CD4-positive, alpha-beta T cell (primary cell): ENCODE measurements at regions not wholly inside any gene's neighbourhood (a gene's known extent, or its start where the extent isn't known, plus 50 kb on each side); places are given as distances from the start of the nearest gene placed in this dataset.
"Not testable (repeated sequence)": the region's sequence is repeated elsewhere in the genome, so short reads cannot be mapped to it uniquely, and the experiment has no call there.

Experiments used
- ATAC-seq: fragments of 200-7000 bp; cut with Tn5 transposase; one replicate; pipeline ENCODE4 v1.10.0; 2022; ENCODE audit warnings: mild to moderate bottlenecking; ENCODE audit not compliant: poor library complexity
- CTCF ChIA-PET: fragments of 350-600 bp; sonication (Branson Sonifier 250); formaldehyde crosslinking; loops from one replicate; lab custom pipeline; 2021; ENCODE audit warnings: antibody characterized with exemption, inconsistent platforms; lab: Charles Lee
- POLR2A ChIA-PET: fragments of 350-600 bp; sonication (Branson Sonifier 250); formaldehyde crosslinking; loops from one replicate; lab custom pipeline; 2021; ENCODE audit warnings: antibody characterized with exemption, inconsistent platforms; lab: Charles Lee
- DNase-seq, 14 experiments: peaks; one replicate each; pipeline ENCODE4 v3.0.0-alpha.2; 2013 to 2020; ENCODE audit warnings: mixed read lengths in 2 of 14
- H3K27ac ChIP-seq, 2 donors: one replicate each; pipeline versions ENCODE4 v1.5.1 to v1.7.0; 2013; ENCODE audit warnings: low read length in 2 of 2, low read depth in 1 of 2, mild to moderate bottlenecking in 1 of 2
- H3K27me3 ChIP-seq, 2 experiments: 1 replicate in 1 of 2; 2 replicates in 1 of 2; pipeline versions ENCODE4 v1.6.1 to v1.7.0; 2013; ENCODE audit warnings: low read length in 2 of 2, control low read depth in 1 of 2, mild to moderate bottlenecking in 1 of 2, moderate library complexity in 1 of 2; ENCODE audit not compliant: insufficient read depth in 2 of 2, control insufficient read depth in 1 of 2
- H3K36me3 ChIP-seq: one replicate; pipeline ENCODE4 v1.6.1; 2013; ENCODE audit warnings: low read length, control low read depth; ENCODE audit not compliant: insufficient read depth
- H3K4me1 ChIP-seq: one replicate; pipeline ENCODE4 v1.6.1; 2013; ENCODE audit warnings: low read length, control low read depth; ENCODE audit not compliant: insufficient read depth
- H3K4me3 ChIP-seq: one replicate; pipeline ENCODE4 v1.5.1; 2013; ENCODE audit warnings: mild to moderate bottlenecking, low read length, moderate library complexity
- H3K9me3 ChIP-seq, 2 experiments: 1 replicate in 1 of 2; 2 replicates in 1 of 2; pipeline versions ENCODE4 v1.6.1 to v1.7.0; 2013; ENCODE audit warnings: low read length in 2 of 2, mild to moderate bottlenecking in 2 of 2, control low read depth in 1 of 2, moderate library complexity in 1 of 2; ENCODE audit not compliant: control insufficient read depth in 1 of 2, insufficient read depth in 1 of 2
- H3K27ac Mint-ChIP-seq: one replicate; pipeline ENCODE4 v1.8.0; 2020; ENCODE audit warnings: mixed read lengths
- H3K27me3 Mint-ChIP-seq: one replicate; pipeline ENCODE4 v1.8.0; 2021; ENCODE audit warnings: mixed read lengths
- H3K36me3 Mint-ChIP-seq: one replicate; pipeline ENCODE4 v1.8.0; 2021; ENCODE audit warnings: low read depth, mixed read lengths
- H3K4me1 Mint-ChIP-seq: one replicate; pipeline ENCODE4 v1.8.0; 2021; ENCODE audit warnings: low read depth, mixed read lengths
- H3K4me3 Mint-ChIP-seq: one replicate; pipeline ENCODE4 v1.8.0; 2020; ENCODE audit warnings: mild to moderate bottlenecking, mixed read lengths
- H3K9me3 Mint-ChIP-seq: one replicate; pipeline ENCODE4 v1.8.0; 2020; ENCODE audit warnings: mixed read lengths
- intact Hi-C, 2 experiments: fragments of 100-400 bp; cut with DNase I in 1 of 2; cut with micrococcal nuclease in 1 of 2; formaldehyde crosslinking; loops; one replicate each; pipeline versions ENCODE4 v1.15.1 to v1.9.0; 2023 to 2025; cut with DNase I, micrococcal nuclease
- TF ChIP-seq, protein P1 (sequence below): fragments of 200-600 bp; IDR thresholded peaks from one replicate; pipeline ENCODE4 v1.8.0; 2022; ENCODE audit warnings: antibody characterized with exemption, mild to moderate bottlenecking

DNA sequence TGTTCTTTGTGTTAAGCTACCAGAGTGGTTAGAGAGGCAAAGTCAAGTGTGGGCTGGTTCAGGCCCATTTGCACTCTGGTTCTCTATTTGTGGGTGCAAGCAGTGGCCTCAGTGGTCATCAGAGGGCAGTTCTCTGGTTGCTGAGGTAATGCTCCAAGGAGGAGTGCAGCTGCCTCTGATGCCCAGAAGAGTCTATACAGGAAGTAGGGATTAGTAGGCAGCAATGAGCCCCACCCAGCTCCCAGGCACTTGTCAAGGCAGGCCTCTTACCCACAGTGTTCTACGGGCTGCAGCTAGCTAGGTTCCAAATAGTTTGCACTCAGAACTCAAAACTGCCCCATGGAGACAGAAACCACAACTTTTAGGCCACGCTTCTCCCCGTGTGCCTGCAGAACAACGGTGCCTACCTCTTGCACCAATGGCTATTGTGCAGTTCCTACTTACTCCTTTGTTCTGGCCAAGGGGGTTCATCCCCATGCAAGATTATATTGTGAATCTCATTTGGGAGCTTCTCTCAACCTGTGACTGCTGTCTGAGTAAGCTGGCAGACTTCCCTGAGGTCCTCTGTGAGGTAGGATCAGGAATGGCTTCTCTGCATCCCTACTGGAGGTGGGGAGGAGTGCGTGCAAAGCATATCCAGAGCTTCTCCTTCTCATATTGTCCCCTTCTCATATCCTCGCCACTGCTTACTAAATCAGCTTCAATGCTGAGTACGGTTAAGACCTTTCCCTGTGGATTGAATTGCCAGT lies 410.3 kb upstream of the LMO3 start:
- POLR2A ChIA-PET, result no interaction called here
- no peak for ATAC-seq
- peaks cover 6 to 9% of the 10 kb centered on the region in 2 experiments for H3K9me3 ChIP-seq

DNA sequence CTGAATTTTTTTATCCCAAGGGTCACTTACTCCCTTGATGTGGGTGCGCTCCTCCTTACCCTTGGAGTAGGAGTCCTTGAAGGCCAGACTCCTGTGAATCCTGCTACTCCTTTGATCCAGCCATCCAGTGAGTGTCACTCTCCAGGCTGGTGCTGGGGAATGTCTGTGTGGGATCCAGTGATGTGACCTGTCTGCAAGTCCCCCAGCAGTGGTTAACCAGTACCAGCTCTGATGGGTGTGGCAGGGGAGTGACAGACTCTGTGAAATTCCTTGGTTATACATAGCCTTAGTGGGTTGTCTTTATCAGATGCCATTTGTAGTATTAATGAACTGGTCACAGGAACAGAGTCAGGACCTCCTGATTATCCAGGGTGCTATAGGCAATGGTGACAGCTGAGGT lies 409.5 kb upstream of the LMO3 start:
- no peaks in the 10 kb centered on the region for H3K36me3 Mint-ChIP-seq
- no peaks in the 10 kb centered on the region for H3K27me3 ChIP-seq
- H3K27ac Mint-ChIP-seq, result no peak overlapping the region
- intact Hi-C loops, result no loop called here
- no peak for ATAC-seq
- no peaks in the 10 kb centered on the region for H3K4me1 Mint-ChIP-seq
- ChIA-PET CTCF (no interaction called here), POLR2A (no interaction called here)
- H3K4me3 Mint-ChIP-seq, result no peak overlapping the region
- TF ChIP-seq, protein P1, sequence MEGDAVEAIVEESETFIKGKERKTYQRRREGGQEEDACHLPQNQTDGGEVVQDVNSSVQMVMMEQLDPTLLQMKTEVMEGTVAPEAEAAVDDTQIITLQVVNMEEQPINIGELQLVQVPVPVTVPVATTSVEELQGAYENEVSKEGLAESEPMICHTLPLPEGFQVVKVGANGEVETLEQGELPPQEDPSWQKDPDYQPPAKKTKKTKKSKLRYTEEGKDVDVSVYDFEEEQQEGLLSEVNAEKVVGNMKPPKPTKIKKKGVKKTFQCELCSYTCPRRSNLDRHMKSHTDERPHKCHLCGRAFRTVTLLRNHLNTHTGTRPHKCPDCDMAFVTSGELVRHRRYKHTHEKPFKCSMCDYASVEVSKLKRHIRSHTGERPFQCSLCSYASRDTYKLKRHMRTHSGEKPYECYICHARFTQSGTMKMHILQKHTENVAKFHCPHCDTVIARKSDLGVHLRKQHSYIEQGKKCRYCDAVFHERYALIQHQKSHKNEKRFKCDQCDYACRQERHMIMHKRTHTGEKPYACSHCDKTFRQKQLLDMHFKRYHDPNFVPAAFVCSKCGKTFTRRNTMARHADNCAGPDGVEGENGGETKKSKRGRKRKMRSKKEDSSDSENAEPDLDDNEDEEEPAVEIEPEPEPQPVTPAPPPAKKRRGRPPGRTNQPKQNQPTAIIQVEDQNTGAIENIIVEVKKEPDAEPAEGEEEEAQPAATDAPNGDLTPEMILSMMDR, result no peak
- no peaks in the 10 kb centered on the region for H3K27me3 Mint-ChIP-seq
- peaks cover under 1 to 9% of the 10 kb centered on the region in 2 experiments for H3K9me3 ChIP-seq
- H3K36me3 ChIP-seq, result no peaks in the 10 kb centered on the region
- no peak overlapping the region for H3K27ac ChIP-seq
- DNase-seq, result no peak
- no peak overlapping the region for H3K4me3 ChIP-seq
- H3K4me1 ChIP-seq, result no peaks in the 10 kb centered on the region
- H3K9me3 Mint-ChIP-seq, result peaks cover 15% of the 10 kb centered on the region

More for the DNA sequence above, 410.3 kb upstream of the LMO3 start:
- H3K4me1 ChIP-seq, result no peaks in the 10 kb centered on the region
- Mint-ChIP-seq H3K27me3 (no peaks in the 10 kb centered on the region), H3K36me3 (no peaks in the 10 kb centered on the region), H3K4me3 (no peak overlapping the region), H3K9me3 (peaks cover 12% of the 10 kb centered on the region), H3K27ac (no peak overlapping the region), H3K4me1 (no peaks in the 10 kb centered on the region)
- no peaks in the 10 kb centered on the region for H3K27me3 ChIP-seq
- no peak overlapping the region for H3K27ac ChIP-seq
- H3K4me3 ChIP-seq, result no peak overlapping the region
- intact Hi-C loops, result no loop called here
- no peak for DNase-seq
- TF ChIP-seq, protein P1, result no peak
- H3K36me3 ChIP-seq, result no peaks in the 10 kb centered on the region
- CTCF ChIA-PET, result no interaction called here

DNA sequence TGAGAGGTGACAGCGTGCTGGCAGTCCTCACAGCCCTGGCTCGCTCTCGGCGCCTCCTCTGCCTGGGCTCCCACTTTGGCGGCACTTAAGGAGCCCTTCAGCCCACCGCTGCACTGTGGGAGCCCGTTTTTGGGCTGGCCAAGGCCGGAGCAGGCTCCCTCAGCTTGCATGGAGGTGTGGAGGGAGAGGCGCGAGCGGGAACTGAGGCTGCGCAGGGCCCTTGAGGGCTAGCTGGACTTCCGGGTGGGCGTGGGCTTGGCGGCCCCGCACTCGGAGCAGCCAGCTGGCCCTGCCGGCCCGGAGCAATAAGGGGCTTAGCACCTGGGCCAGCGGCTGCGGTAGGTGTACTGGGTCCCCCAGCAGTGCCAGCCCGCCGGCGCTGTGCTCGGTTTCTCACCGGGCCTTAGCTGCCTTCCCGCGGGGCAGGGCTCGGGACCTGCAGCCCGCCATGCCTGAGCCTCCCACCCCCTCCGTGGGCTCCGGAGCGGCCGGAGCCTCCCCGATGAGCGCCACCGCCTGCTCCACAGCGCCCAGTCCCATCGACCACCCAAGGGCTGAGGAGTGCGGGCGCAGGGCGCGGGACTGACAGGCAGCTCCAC lies 401.6 kb upstream of the LMO3 start:
- H3K27ac ChIP-seq, CTCF ChIA-PET, H3K36me3 Mint-ChIP-seq, intact Hi-C loops, H3K36me3 ChIP-seq, H3K9me3 Mint-ChIP-seq, ATAC-seq, H3K27me3 ChIP-seq, H3K4me3 ChIP-seq, H3K27me3 Mint-ChIP-seq, H3K4me1 ChIP-seq, DNase-seq, H3K27ac Mint-ChIP-seq, H3K4me3 Mint-ChIP-seq, H3K4me1 Mint-ChIP-seq, POLR2A ChIA-PET: not testable (repeated sequence)
- H3K9me3 ChIP-seq, result peaks cover 0 to 12% of the 10 kb centered on the region in 2 experiments

DNA sequence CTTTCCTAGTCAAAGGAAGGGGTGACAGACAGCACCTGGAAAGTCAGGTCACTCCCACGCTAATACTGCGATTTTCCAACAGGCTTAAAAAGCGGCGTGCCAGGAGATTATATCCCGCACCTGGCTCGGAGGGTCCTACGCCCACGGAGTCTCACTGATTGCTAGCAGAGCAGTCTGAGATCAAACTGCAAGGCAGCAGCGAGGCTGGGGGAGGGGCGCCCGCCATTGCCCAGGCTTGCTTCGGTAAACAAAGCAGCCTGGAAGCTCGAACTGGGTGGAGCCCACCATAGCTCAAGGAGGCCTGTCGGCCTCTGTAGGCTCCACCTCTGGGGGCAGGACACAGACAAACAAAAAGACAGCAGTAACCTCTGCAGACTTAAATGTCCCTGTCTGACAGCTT lies 392.6 kb upstream of the LMO3 start:
- POLR2A ChIA-PET, DNase-seq, H3K9me3 ChIP-seq, CTCF ChIA-PET, H3K27me3 ChIP-seq, H3K9me3 Mint-ChIP-seq, H3K36me3 ChIP-seq, H3K4me3 ChIP-seq, ATAC-seq, H3K27me3 Mint-ChIP-seq, intact Hi-C loops, H3K27ac Mint-ChIP-seq, H3K36me3 Mint-ChIP-seq, H3K4me1 ChIP-seq, H3K4me3 Mint-ChIP-seq, H3K4me1 Mint-ChIP-seq, H3K27ac ChIP-seq: not testable (repeated sequence)
